Breast epithelium (tissue), 3 donors: ENCODE measurements at regions not wholly inside any gene's neighbourhood (a gene's known extent, or its start where the extent isn't known, plus 50 kb on each side); places are given as distances from the start of the nearest gene placed in this dataset.

ENCODE experiments used
- CTCF ChIP-seq, 3 donors: fragments of 450-650 bp; IDR thresholded peaks; one replicate each; pipeline ENCODE4 v1.5.1; 2016 to 2017; ENCODE audit warnings: antibody characterized with exemption in 3 of 3, mild to moderate bottlenecking in 3 of 3, moderate library complexity in 3 of 3
- POLR2A ChIP-seq: fragments of 450-650 bp; IDR thresholded peaks from one replicate; pipeline ENCODE4 v1.6.1; 2016; ENCODE audit warnings: antibody characterized with exemption, mild to moderate bottlenecking, moderate library complexity
- POLR2AphosphoS5 ChIP-seq, 3 donors: sonication (generic); formaldehyde crosslinking; IDR thresholded peaks; one replicate each; pipeline ENCODE4 v1.6.1; 2017; ENCODE audit warnings: antibody characterized with exemption in 3 of 3

GRCh38 chr7:115638853-115639252 lies 391.7 kb downstream of the TFEC start:
- TF ChIP-seq CTCF (IDR thresholded peaks at IDR 0.05): no peak
- no peak for TF ChIP-seq POLR2A
- TF ChIP-seq POLR2AphosphoS5 (IDR thresholded peaks at IDR 0.05): no peak
